Liver (tissue), 8 donors: ENCODE measurements at regions not wholly inside any gene's neighbourhood (a gene's known extent, or its start where the extent isn't known, plus 50 kb on each side); places are given as distances from the start of the nearest gene placed in this dataset.
A peak's percentile ranks its signal among the peaks of the same experiment; 100 is the strongest.

Experiments used
- DNase-seq: peaks from one replicate; pipeline ENCODE4 v3.0.0-alpha.2; 2017; ENCODE audit warnings: low spot score
- H3K27ac ChIP-seq, 2 donors: one replicate each; pipeline ENCODE4 v1.7.0; 2013; ENCODE audit warnings: inconsistent platforms in 2 of 2, low read length in 2 of 2, control low read depth in 1 of 2, low read depth in 1 of 2, mild to moderate bottlenecking in 1 of 2
- H3K27me3 ChIP-seq, 4 donors: one replicate each; pipeline versions ENCODE4 v1.6.1 to v1.7.0; 2013; ENCODE audit warnings: low read length in 3 of 4, inconsistent platforms in 1 of 4, mild to moderate bottlenecking in 1 of 4, moderate library complexity in 1 of 4; ENCODE audit not compliant: control insufficient read depth in 4 of 4, insufficient read depth in 4 of 4
- H3K36me3 ChIP-seq, 4 donors: one replicate each; pipeline versions ENCODE4 v1.6.1 to v1.7.0; 2013; ENCODE audit warnings: low read length in 3 of 4, mild to moderate bottlenecking in 3 of 4, low read depth in 1 of 4, moderate library complexity in 1 of 4; ENCODE audit not compliant: control insufficient read depth in 4 of 4, insufficient read depth in 3 of 4
- H3K4me1 ChIP-seq, 4 donors: one replicate each; pipeline versions ENCODE4 v1.6.1 to v1.7.0; 2013; ENCODE audit warnings: low read length in 3 of 4, mild to moderate bottlenecking in 3 of 4, moderate library complexity in 1 of 4; ENCODE audit not compliant: control insufficient read depth in 4 of 4, insufficient read depth in 4 of 4
- H3K4me3 ChIP-seq, 3 donors: one replicate each; pipeline versions ENCODE4 v1.6.1 to v1.7.0; 2013; ENCODE audit warnings: low read length in 3 of 3, control low read depth in 1 of 3, low read depth in 1 of 3, mild to moderate bottlenecking in 1 of 3
- H3K9ac ChIP-seq, 2 donors: one replicate each; pipeline ENCODE4 v1.7.0; 2013; ENCODE audit warnings: low read length in 2 of 2, mild to moderate bottlenecking in 2 of 2, moderate library complexity in 2 of 2, control low read depth in 1 of 2, low read depth in 1 of 2
- H3K9me3 ChIP-seq, 4 donors: one replicate each; pipeline versions ENCODE4 v1.6.1 to v1.7.0; 2013; ENCODE audit warnings: low read length in 3 of 4; ENCODE audit not compliant: control insufficient read depth in 4 of 4
- EGR1 ChIP-seq, 2 donors: IDR thresholded peaks; 2 replicates each; pipeline ENCODE4 v1.6.1; 2016 to 2018; ENCODE audit warnings: antibody characterized with exemption in 2 of 2, low read depth in 2 of 2
- FOXA1 ChIP-seq: IDR thresholded peaks from 2 replicates; pipeline ENCODE4 v1.6.1; 2016; ENCODE audit warnings: antibody characterized with exemption
- FOXA2 ChIP-seq: IDR thresholded peaks from 2 replicates; pipeline ENCODE4 v1.6.1; 2016; ENCODE audit warnings: antibody characterized with exemption
- GABPA ChIP-seq, 2 donors: IDR thresholded peaks in 1 of 2; conservative IDR thresholded peaks in 1 of 2; 2 replicates each; pipeline ENCODE4 v1.6.1; 2016; ENCODE audit warnings: antibody characterized with exemption in 2 of 2, mild to moderate bottlenecking in 1 of 2, moderate library complexity in 1 of 2
- HNF4A ChIP-seq, 2 donors: conservative IDR thresholded peaks; 2 replicates each; pipeline ENCODE4 v1.6.1; 2016; ENCODE audit warnings: antibody characterized with exemption in 2 of 2, mild to moderate bottlenecking in 2 of 2
- HNF4G ChIP-seq: IDR thresholded peaks from 2 replicates; pipeline ENCODE4 v1.6.1; 2016; ENCODE audit warnings: antibody characterized with exemption
- JUND ChIP-seq, 2 donors: IDR thresholded peaks; 2 replicates each; pipeline ENCODE4 v1.6.1; 2016; ENCODE audit warnings: antibody characterized with exemption in 2 of 2
- NR2F2 ChIP-seq: IDR thresholded peaks from 2 replicates; pipeline ENCODE4 v1.6.1; 2016; ENCODE audit warnings: antibody characterized with exemption
- RAD21 ChIP-seq, 2 donors: IDR thresholded peaks; 2 replicates each; pipeline ENCODE4 v1.6.1; 2016; ENCODE audit warnings: antibody characterized with exemption in 2 of 2, mild to moderate bottlenecking in 2 of 2
- RXRA ChIP-seq, 2 donors: IDR thresholded peaks; 2 replicates each; pipeline ENCODE4 v1.6.1; 2017 to 2018; ENCODE audit warnings: antibody characterized with exemption in 2 of 2, mild to moderate bottlenecking in 1 of 2
- SP1 ChIP-seq: IDR thresholded peaks from 2 replicates; pipeline ENCODE4 v1.6.1; 2018; ENCODE audit warnings: antibody characterized with exemption, mild to moderate bottlenecking
- TAF1 ChIP-seq: conservative IDR thresholded peaks from 2 replicates; pipeline ENCODE4 v1.6.1; 2016; ENCODE audit warnings: antibody characterized with exemption, mild to moderate bottlenecking
- YY1 ChIP-seq: IDR thresholded peaks from 2 replicates; pipeline ENCODE4 v1.6.1; 2016; ENCODE audit warnings: antibody characterized with exemption, mild to moderate bottlenecking
- WGBS: extraction: QIAGEN DNeasy Blood & Tissue Kit; methylation state at CpG from one replicate; pipeline ENCODE4 v1.1.7; 2013; 5-methylcytosine and 5-hydroxymethylcytosine counted together
- TF ChIP-seq, protein P1 (sequence below): IDR thresholded peaks from 2 replicates; pipeline ENCODE4 v1.6.1; 2016; ENCODE audit warnings: antibody characterized with exemption, mild to moderate bottlenecking
- TF ChIP-seq, protein P2 (sequence below): IDR thresholded peaks from 2 replicates; pipeline ENCODE4 v1.6.1; 2016; ENCODE audit warnings: antibody characterized with exemption
- TF ChIP-seq, protein P3 (sequence below): IDR thresholded peaks from 2 replicates; pipeline ENCODE4 v1.6.1; 2016; ENCODE audit warnings: antibody characterized with exemption
- TF ChIP-seq, protein P4 (sequence below): fragments of 150-350 bp; IDR thresholded peaks from 2 replicates; pipeline ENCODE4 v1.5.1; 2017; ENCODE audit warnings: improper control_type of control experiment, low read depth, low read length; ENCODE audit not compliant: missing input control
- TF ChIP-seq, protein P5 (sequence below): IDR thresholded peaks from 2 replicates; pipeline ENCODE4 v1.6.1; 2016; ENCODE audit warnings: antibody characterized with exemption
- donor health status: healthy.
- donor health status: healthy.
- donor health status: healthy.
- donor health status: healthy.
- donor health status: healthy.

DNA sequence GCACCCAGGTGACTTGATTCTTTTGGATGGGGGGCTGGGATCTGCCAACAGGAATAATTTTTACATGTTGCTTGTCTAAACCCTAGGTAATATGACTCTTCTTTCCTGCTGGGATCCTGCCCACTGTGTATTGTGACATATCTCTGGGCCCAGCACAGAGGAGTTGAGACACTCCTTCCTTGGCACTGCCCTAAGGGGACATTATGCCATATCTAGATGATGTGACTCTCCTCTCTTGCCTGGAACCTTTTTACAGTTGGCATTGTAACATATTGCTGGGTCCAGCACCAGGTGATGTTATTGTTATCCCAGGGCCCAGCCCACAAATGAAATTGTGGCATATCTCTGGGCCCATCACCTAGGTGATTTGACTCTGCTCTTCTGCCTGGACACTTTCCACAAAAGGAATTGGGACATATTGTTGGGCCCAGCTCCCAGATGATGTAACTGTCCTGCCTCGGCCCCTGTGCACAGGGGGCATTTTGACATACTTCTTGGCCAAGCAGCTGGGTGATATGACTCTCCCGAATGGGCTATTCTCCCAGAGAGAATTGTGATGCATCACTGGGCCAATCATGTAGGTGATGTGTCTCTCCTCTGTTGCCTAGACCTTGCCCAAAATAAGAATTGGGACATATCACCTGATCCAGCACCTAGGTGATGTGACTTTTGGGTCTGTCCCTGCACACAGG, 1837.7 kb downstream of the TP53TG3F start:
- TF ChIP-seq HNF4A (conservative IDR thresholded peaks at IDR 0.05), result no peak
- no peak for TF ChIP-seq RAD21 (IDR thresholded peaks at IDR 0.05)
- no peak for TF ChIP-seq RXRA (IDR thresholded peaks at IDR 0.05)
- no peak for TF ChIP-seq FOXA1
- TF ChIP-seq YY1, result no peak
- TF ChIP-seq, protein P1, sequence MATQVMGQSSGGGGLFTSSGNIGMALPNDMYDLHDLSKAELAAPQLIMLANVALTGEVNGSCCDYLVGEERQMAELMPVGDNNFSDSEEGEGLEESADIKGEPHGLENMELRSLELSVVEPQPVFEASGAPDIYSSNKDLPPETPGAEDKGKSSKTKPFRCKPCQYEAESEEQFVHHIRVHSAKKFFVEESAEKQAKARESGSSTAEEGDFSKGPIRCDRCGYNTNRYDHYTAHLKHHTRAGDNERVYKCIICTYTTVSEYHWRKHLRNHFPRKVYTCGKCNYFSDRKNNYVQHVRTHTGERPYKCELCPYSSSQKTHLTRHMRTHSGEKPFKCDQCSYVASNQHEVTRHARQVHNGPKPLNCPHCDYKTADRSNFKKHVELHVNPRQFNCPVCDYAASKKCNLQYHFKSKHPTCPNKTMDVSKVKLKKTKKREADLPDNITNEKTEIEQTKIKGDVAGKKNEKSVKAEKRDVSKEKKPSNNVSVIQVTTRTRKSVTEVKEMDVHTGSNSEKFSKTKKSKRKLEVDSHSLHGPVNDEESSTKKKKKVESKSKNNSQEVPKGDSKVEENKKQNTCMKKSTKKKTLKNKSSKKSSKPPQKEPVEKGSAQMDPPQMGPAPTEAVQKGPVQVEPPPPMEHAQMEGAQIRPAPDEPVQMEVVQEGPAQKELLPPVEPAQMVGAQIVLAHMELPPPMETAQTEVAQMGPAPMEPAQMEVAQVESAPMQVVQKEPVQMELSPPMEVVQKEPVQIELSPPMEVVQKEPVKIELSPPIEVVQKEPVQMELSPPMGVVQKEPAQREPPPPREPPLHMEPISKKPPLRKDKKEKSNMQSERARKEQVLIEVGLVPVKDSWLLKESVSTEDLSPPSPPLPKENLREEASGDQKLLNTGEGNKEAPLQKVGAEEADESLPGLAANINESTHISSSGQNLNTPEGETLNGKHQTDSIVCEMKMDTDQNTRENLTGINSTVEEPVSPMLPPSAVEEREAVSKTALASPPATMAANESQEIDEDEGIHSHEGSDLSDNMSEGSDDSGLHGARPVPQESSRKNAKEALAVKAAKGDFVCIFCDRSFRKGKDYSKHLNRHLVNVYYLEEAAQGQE, result no peak
- TF ChIP-seq NR2F2, result no peak
- TF ChIP-seq, protein P2, sequence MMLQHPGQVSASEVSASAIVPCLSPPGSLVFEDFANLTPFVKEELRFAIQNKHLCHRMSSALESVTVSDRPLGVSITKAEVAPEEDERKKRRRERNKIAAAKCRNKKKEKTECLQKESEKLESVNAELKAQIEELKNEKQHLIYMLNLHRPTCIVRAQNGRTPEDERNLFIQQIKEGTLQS, result no peak
- no peak for TF ChIP-seq EGR1 (IDR thresholded peaks at IDR 0.05; ENCODE audit: low read depth in 2 of 2)
- TF ChIP-seq FOXA2, result no peak
- no peak for TF ChIP-seq HNF4G
- TF ChIP-seq GABPA (IDR thresholded peaks at IDR 0.05 in 1 of 2, conservative IDR thresholded peaks at IDR 0.05 in 1 of 2), result no peak
- TF ChIP-seq SP1, result no peak
- TF ChIP-seq, protein P3, sequence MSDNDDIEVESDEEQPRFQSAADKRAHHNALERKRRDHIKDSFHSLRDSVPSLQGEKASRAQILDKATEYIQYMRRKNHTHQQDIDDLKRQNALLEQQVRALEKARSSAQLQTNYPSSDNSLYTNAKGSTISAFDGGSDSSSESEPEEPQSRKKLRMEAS, result no peak
- no peak for TF ChIP-seq JUND (IDR thresholded peaks at IDR 0.05)
- TF ChIP-seq, protein P4, sequence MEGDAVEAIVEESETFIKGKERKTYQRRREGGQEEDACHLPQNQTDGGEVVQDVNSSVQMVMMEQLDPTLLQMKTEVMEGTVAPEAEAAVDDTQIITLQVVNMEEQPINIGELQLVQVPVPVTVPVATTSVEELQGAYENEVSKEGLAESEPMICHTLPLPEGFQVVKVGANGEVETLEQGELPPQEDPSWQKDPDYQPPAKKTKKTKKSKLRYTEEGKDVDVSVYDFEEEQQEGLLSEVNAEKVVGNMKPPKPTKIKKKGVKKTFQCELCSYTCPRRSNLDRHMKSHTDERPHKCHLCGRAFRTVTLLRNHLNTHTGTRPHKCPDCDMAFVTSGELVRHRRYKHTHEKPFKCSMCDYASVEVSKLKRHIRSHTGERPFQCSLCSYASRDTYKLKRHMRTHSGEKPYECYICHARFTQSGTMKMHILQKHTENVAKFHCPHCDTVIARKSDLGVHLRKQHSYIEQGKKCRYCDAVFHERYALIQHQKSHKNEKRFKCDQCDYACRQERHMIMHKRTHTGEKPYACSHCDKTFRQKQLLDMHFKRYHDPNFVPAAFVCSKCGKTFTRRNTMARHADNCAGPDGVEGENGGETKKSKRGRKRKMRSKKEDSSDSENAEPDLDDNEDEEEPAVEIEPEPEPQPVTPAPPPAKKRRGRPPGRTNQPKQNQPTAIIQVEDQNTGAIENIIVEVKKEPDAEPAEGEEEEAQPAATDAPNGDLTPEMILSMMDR, result no peak
- TF ChIP-seq, protein P5, sequence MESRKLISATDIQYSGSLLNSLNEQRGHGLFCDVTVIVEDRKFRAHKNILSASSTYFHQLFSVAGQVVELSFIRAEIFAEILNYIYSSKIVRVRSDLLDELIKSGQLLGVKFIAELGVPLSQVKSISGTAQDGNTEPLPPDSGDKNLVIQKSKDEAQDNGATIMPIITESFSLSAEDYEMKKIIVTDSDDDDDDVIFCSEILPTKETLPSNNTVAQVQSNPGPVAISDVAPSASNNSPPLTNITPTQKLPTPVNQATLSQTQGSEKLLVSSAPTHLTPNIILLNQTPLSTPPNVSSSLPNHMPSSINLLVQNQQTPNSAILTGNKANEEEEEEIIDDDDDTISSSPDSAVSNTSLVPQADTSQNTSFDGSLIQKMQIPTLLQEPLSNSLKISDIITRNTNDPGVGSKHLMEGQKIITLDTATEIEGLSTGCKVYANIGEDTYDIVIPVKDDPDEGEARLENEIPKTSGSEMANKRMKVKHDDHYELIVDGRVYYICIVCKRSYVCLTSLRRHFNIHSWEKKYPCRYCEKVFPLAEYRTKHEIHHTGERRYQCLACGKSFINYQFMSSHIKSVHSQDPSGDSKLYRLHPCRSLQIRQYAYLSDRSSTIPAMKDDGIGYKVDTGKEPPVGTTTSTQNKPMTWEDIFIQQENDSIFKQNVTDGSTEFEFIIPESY, result no peak
- no peak for TF ChIP-seq TAF1
- no peak overlapping the region for H3K9ac ChIP-seq
- H3K27me3 ChIP-seq, result no peaks in the 10 kb centered on the region

More for the DNA sequence above, 1837.7 kb downstream of the TP53TG3F start:
- Histone ChIP-seq H3K4me1 (no peaks in the 10 kb centered on the region), H3K36me3 (no peaks in the 10 kb centered on the region), H3K4me3 (no peak overlapping the region), H3K9me3 (no peaks in the 10 kb centered on the region), H3K27ac (no peak overlapping the region)
- WGBS, result 41% methylated on average over 2 of the region's 2 CpGs
- DNase-seq, result peak; percentile 13
